GM12891 (cell line): ENCODE measurements at regions not wholly inside any gene's neighbourhood (a gene's known extent, or its start where the extent isn't known, plus 50 kb on each side); places are given as distances from the start of the nearest gene placed in this dataset.

Source experiments
- PAX5 ChIP-seq: IDR thresholded peaks from 2 replicates; pipeline ENCODE4 v1.6.1; 2011; ENCODE audit warnings: low read length, moderate library complexity, mild to moderate bottlenecking; ENCODE audit not compliant: insufficient read depth, severe bottlenecking
- POLR2A ChIP-seq: IDR thresholded peaks from 2 replicates; pipeline ENCODE4 v1.6.1; 2011; ENCODE audit warnings: low read depth, low read length, control low read depth
- POLR2AphosphoS5 ChIP-seq: IDR thresholded peaks from 2 replicates; pipeline ENCODE4 v1.6.1; 2011; ENCODE audit warnings: low read depth, low read length, control low read depth
- POU2F2 ChIP-seq: IDR thresholded peaks from 2 replicates; pipeline ENCODE4 v1.6.1; 2011; ENCODE audit warnings: low read depth, mild to moderate bottlenecking, control low read depth, low read length, moderate library complexity
- SPI1 ChIP-seq: IDR thresholded peaks from 2 replicates; pipeline ENCODE4 v1.6.1; 2011; ENCODE audit warnings: low read depth, low read length, control low read depth
- TAF1 ChIP-seq: IDR thresholded peaks from 2 replicates; pipeline ENCODE4 v1.6.1; 2011; ENCODE audit warnings: low read depth, low read length, control low read depth

GRCh38 chr9:22332202-22332601 is 114.4 kb upstream of the DMRTA1 start:
- TF ChIP-seq POLR2A (no peak), POLR2AphosphoS5 (no peak), SPI1 (no peak), TAF1 (no peak), POU2F2 (no peak), PAX5 (no peak)
